Dedifferentiated amniotic fluid mesenchymal stem cell (primary cell): ENCODE measurements at regions not wholly inside any gene's neighbourhood (a gene's known extent, or its start where the extent isn't known, plus 50 kb on each side); places are given as distances from the start of the nearest gene placed in this dataset.

Source experiments
- DNase-seq: peaks from one replicate; pipeline ENCODE4 v3.0.0-alpha.2; 2016; ENCODE audit errors: extremely low spot score

DNA sequence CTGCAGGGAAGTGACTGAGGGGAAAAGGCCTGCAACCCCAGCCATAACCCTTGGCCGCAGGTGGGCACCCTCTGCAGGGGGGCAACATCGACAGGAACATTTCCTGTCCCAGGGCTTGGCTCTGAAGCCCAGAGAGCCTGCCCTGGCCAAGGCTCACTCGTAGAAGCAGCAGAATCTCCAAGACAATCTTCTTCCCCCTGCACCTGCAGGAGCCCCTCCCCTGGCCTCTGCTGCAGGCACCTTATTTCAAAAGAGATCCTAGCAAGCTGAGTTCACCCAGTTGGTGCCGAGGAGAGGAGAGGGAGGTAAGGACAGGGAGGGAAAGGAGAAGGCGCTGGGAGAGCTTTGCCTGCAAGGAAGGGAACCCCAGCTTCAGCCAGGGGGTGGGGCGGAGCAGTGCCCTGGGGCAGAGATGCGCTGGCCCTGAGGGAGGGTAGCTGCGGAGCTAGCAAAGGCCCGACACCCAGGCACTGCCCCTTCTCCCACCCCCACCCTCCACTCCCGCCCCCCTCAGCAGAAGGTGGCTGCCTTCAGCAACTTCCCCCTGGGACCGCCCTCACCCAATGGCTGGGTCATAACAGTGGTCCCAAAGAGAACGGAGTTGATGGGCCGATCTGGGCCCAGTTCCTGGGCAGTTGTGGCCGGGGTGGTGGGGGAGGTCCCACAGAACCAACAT is 104.3 kb upstream of the TNRC6C start:
- DNase-seq, result no peak

GRCh38 chr17:77854759-77855745 is 103.5 kb upstream of the TNRC6C start:
- DNase-seq, result no peak

DNA sequence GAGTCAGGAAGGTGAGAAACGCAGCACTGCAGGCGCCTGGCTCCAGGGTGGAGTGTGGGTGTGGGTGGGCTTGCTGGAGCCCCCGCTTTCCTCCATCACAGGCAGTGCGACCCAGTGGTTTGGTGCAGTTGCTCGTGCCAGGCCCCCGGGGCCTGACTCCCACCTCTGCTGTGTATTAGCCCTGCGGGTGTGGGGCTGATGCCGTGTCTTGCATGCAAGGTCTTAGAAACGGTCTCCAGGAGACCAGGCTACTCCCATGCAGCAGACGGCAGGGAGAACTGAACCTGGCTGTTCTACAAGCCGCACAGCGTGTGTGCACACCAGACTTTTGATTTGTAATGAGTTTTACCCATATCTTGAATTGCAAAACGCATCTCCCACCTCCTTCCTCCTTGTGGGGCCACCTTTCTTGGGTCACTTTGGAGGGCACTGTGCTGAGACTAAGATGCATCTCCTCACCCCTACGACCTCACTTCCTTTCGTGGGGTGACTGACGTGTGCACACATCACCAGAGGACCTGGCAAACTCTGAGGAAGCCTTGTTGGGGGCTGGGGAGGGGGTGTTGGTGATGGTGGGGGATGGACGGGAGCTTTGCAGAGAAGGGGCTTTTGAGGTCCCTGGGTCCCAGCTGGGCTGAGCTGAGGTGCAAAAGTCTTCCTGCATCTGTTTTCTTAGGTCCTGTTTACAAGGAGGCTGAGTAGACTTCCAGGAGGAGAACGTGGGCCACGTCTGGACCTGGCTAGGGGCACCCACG is 101.8 kb upstream of the TNRC6C start:
- DNase-seq, result no peak

DNA sequence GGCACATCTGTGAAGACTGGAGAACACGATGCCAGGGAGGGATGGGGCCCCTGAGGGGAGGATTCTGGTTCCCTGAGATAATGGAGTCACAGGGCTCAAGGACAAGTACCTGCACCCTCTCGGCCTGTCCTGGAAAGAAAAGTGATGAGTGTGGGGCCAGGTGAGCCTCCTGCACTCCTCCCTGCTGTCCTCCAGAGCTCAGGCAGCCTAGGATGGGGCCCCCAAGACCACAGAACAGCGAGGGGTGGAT is 101.3 kb upstream of the TNRC6C start:
- DNase-seq, result no peak

- DNase-seq, result no peak
These were observed 100.9 kb upstream of the TNRC6C start for GRCh38 chr17:77857613-77858012.

DNA sequence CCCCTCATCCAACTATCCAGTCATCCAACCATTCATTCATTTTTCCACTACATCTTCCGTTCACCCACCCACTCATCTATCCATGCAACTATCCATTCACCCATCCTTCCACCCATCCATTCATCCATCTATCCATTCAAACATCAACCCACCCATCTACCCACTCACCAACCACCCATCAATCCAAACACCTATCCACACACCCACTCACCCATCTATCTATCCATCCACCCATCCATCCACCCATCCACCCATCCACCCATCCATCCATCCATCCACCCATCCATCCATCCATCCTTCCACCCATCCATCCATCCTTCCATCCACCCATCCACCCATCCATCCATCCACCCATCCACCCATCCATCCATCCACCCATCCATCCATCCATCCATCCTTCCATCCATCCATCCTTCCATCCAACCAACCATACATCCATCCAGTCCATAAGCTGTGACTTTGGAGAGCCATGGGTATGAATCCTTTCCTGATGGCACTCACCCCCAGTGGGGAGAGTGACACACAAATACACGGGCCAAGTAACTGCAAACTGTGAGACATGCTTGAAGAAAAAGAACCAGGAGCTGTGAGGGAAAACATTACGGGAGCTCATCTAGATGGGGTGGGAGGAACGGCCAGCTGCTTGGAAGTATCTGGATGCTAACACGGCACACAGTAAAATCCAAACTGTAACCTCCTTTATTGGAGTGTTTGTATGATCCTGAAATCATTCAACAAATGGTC is 100.0 kb upstream of the TNRC6C start:
- DNase-seq, result no peak

- DNase-seq, result no peak
These were observed 99.3 kb upstream of the TNRC6C start for GRCh38 chr17:77859035-77859810.

GRCh38 chr17:77861133-77861695 is 97.3 kb upstream of the TNRC6C start:
- no peak for DNase-seq

GRCh38 chr17:77861981-77862645 is 96.4 kb upstream of the TNRC6C start:
- no peak for DNase-seq

DNA sequence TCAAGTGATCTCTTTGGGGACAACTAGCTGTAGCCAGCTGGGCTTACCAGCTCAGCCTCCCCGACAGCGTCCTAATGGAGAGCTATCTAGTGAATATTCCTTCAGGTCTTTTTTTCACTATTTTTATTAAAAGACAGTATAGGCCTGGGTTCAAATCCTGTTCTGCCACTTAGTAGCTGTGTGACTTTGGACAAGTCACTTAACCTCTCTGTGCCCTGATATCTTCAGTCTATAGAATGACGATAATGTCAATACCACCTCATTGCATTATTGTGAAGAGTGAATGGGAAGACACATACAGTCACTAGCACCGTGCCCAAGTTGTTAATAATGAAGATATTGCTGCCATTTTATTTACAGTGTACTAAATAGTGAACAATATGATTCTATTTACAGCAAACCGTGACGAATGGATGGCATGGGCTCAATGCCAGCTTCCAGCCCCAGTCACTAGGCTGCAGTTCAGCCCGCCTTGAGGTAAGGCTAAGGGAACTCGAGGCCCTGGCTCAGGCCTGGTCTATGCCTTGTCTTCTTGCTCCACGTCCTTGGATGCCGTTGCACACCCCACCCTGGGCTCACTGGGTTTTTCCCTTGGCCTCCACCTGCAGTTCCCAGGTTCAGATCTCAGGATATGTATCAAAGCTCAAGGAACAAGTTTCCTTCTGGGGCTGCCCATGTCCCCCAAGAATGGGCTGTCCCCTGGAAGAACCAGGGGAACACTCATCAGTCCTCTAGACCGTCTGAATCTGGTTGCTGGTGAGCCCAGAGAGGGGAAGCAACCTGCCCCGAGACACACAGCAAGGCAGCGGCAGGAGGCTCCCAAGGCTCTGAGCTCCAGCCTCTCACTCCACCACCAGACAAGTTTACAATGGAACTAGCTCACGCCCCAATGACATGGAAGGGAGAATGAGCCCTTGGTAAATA is 95.4 kb upstream of the TNRC6C start:
- no peak for DNase-seq

- no peak for DNase-seq
These were observed 94.7 kb upstream of the TNRC6C start for GRCh38 chr17:77863814-77864161.

DNA sequence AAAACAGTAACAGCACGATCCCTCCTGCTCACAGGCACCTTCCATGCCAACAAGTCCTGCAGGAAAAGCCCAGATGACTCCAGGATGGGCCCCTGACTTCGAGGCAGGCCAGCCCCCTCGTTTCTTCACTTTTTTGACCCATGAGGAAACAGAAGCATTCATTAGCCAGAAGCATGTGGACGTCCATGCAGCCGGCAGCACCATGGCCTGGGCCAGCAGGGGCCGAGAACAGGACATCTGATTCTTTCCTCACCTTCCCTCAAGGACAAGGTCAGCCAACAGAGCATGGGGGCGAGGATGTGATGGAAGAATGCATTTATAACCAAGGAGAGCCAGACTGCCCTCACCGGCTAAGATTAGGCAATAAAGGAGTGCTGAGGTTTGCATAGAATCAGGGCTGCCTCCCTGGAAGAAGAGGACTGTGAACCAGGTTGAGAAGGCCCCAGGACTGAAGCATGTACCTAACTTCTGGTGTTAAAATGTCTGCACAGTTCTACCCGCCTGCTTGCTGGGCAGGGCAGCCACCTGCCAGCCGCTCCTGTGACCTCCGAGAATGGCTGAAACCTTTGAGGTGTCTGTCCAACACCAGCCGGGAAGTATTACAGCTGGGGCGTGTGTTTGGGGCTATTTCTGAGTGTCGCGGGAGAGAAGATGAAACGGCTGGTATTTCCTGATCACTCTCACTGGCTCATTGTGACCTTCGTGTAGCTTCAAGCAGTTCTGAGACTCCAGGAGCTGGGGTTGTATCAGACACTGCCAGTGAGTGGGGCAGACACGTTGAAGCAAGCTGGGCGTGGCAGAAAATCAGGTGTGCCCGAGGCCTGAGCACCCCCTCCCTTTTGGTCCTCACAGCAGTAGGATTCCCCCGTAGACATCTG is 94.0 kb upstream of the TNRC6C start:
- no peak for DNase-seq

GRCh38 chr17:77865112-77865611 is 93.3 kb upstream of the TNRC6C start:
- DNase-seq, result no peak

DNA sequence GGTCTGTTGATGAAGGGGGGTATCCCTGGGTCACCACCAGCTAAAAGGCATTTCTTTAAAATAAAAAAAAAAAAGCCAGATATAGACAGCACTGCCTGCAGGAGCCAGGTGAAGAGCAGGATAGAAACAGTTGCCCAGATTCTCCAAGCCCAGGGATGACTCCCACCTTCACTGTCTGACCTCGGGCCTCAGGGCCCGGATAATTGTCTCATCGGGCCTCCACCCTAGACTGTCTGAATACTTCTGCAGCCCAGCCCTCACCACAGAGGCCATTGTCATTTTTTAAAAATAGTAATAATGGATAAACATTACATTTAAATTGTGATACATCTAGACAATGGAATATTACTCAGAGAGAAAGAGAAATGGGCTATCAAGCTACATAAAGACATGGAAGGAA is 92.8 kb upstream of the TNRC6C start:
- no peak for DNase-seq

DNA sequence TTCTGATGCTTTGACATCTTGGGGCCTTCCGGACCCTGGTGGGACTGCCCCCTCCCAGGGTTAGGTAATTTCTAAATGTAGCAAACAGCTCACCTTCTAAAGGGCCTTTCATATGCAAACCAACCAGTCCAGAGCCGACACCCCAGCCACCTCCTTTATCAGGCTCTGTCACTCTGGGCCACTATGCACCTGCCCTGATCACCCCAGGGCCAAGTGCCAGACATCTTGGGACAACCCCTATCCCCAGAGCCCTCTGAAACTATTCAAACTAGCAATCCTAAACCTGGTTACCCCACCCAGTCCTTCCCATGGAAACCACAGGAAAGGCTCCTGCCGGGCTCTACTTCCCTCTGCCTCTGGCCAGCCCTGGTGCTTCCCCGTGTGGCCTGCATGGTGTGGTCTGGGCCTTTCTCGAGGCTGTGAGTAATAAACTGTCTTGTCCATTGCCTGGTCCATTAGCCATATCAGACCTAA is 91.2 kb upstream of the TNRC6C start:
- DNase-seq, result no peak

- DNase-seq, result no peak
These were observed 90.4 kb upstream of the TNRC6C start for GRCh38 chr17:77867976-77868713.

DNA sequence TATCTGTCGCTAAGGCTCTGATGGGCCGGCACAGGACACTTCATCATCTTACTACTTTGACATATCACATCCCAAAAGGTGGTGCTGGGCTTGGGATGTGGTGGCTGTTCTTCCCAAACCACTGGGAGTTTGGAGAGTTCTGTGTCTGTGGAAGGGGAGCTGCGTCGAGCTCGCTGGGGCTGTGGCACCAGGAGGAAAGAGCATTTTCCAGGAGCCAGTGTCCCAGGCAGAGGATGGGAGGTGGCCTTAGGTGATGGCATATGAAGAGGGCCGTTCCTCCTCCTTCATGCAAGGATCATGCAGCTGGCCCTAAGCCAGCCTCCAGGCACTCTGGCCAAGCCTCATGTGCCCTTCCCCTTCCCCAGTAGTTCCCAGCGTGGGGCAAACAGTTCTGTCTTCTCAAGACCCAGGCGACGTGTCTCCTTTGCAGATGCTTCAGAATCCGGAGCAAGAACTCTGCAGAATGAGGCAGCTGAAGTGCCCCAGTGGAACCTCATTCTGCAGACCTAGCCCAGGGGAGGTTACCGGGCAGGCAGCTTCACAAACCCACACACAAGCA is 89.4 kb upstream of the TNRC6C start:
- DNase-seq, result no peak
